Neutrophil (primary cell): ENCODE measurements at regions not wholly inside any gene's neighbourhood (a gene's known extent, or its start where the extent isn't known, plus 50 kb on each side); places are given as distances from the start of the nearest gene placed in this dataset.

ENCODE experiments used
- H3K27ac ChIP-seq: fragments of 200-600 bp; sonication (generic); 2 replicates; pipeline ENCODE4 v1.5.1; 2016; ENCODE audit warnings: mild to moderate bottlenecking, moderate library complexity
- H3K27me3 ChIP-seq: fragments of 200-600 bp; sonication (generic); 2 replicates; pipeline ENCODE4 v1.6.0; 2016; ENCODE audit warnings: mild to moderate bottlenecking
- H3K36me3 ChIP-seq: fragments of 200-600 bp; sonication (generic); 2 replicates; pipeline ENCODE4 v1.5.1; 2017
- H3K4me1 ChIP-seq, 2 experiments: fragments of 200-600 bp in 1 of 2; sonication (generic) in 1 of 2; 1 replicate in 1 of 2; 2 replicates in 1 of 2; pipeline versions ENCODE4 v1.5.1 to v1.6.1; 2013 to 2016; ENCODE audit warnings: low read depth in 1 of 2, low read length in 1 of 2, mild to moderate bottlenecking in 1 of 2, moderate library complexity in 1 of 2; ENCODE audit not compliant: control insufficient read depth in 1 of 2, insufficient read depth in 1 of 2
- H3K4me3 ChIP-seq, 2 experiments: fragments of 200-600 bp in 1 of 2; sonication (generic) in 1 of 2; 1 replicate in 1 of 2; 2 replicates in 1 of 2; pipeline ENCODE4 v1.5.1; 2013 to 2016; ENCODE audit warnings: low read depth in 1 of 2, low read length in 1 of 2, mild to moderate bottlenecking in 1 of 2, moderate library complexity in 1 of 2
- H3K9me3 ChIP-seq: fragments of 200-600 bp; sonication (generic); 2 replicates; pipeline ENCODE4 v1.5.1; 2016
- TF ChIP-seq, protein P1 (sequence below): fragments of 200-600 bp; sonication (generic); IDR thresholded peaks from 2 replicates; pipeline ENCODE4 v1.5.1; 2016; ENCODE audit warnings: antibody characterized with exemption

DNA sequence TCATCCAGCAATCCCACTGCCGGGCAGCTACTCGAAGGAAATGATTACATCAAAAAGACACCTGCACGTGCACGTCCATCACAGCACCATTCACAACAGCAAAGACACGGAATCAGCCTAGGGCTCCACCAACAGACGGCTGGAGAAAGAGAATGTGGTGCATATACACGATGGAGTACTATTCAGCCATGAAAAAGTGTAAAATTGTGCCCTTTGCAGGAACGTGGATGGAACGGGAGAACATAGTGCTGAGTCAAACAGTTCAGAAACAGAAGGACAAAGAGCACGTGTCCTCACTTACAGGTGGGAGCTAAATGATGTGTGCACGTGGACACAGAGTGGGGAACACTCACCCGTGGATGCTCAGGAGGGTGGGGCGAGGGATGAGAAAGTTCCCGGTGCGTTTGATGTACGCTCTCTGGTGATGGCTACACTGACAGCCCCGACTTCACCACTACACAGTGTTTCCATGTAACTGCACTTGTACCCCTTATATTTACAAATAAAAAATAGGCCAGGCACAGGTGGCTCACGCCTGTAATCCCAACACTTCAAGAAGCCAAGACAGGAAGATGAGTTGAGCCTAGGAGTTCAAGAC is 92.0 kb downstream of the PDGFA start:
- Histone ChIP-seq H3K4me3 (no peak overlapping the region), H3K27me3 (no peaks in the 10 kb centered on the region), H3K4me1 (no peaks in the 10 kb centered on the region), H3K27ac (no peak overlapping the region), H3K36me3 (no peaks in the 10 kb centered on the region), H3K9me3 (no peaks in the 10 kb centered on the region)
- TF ChIP-seq, protein P1, sequence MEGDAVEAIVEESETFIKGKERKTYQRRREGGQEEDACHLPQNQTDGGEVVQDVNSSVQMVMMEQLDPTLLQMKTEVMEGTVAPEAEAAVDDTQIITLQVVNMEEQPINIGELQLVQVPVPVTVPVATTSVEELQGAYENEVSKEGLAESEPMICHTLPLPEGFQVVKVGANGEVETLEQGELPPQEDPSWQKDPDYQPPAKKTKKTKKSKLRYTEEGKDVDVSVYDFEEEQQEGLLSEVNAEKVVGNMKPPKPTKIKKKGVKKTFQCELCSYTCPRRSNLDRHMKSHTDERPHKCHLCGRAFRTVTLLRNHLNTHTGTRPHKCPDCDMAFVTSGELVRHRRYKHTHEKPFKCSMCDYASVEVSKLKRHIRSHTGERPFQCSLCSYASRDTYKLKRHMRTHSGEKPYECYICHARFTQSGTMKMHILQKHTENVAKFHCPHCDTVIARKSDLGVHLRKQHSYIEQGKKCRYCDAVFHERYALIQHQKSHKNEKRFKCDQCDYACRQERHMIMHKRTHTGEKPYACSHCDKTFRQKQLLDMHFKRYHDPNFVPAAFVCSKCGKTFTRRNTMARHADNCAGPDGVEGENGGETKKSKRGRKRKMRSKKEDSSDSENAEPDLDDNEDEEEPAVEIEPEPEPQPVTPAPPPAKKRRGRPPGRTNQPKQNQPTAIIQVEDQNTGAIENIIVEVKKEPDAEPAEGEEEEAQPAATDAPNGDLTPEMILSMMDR = no peak

DNA sequence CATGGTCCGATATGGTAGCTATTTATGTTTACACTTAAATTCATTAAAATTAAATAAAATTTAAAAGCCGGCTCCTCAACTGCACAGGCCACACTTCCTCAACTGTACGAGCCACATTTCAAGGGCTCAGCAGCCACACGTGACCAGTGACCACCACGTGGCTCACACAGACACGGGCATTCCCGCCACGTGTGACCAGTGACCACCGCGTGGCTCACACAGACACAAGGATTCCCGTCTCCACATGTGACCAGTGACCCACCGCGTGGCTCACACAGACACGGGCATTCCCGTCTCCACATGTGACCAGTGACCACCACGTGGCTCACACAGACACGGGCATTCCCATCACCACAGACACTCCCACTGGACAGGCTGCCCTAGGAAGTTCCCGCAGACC is 91.3 kb downstream of the PDGFA start:
- Histone ChIP-seq H3K9me3 (no peaks in the 10 kb centered on the region), H3K27me3 (no peaks in the 10 kb centered on the region), H3K4me1 (no peaks in the 10 kb centered on the region), H3K4me3 (no peak overlapping the region), H3K36me3 (no peaks in the 10 kb centered on the region), H3K27ac (no peak overlapping the region)
- TF ChIP-seq, protein P1 = no peak

DNA sequence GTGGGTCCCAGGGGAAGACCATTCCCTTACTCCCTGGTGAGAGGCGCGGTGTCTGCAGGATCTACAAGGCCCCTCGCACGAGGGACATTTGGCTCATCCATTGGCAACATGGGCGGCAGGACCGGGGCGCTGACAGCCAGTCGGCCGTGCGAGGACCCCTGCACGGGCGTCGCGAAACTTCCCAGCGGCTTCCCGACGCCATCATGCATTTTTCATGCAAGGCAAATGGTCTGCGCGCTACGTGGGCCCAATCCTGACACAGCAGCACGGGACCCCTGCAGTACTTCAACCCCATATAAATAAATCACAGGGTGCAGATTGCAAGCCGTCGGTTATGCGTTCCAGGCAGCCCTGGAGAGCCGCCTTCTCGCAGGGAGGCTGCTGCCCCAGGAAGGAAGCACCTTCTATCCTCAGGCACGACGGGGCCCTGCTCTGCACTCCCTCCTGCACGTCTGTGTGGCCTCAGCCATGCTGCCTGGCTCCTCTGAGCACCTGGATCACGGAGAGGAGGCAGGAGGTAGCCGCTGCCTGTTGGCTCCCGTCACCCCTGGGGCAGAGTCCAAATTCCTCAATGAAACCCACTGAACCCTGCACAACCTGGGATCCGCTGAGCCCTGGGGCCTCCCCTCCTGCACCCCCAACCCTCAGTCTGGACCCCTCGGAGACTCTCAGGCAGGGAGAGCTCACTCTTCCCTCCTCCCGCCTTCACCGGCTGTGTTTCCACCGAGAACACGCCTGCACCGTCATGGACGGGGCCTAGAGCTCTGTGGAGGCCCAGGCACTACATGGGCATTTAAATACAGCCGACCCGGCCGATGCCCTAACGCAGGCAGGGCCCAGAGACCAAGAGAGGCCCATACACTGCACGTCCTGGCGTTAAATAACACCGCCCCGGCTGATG is 90.5 kb downstream of the PDGFA start:
- no peaks in the 10 kb centered on the region for H3K27me3 ChIP-seq
- no peak overlapping the region for H3K27ac ChIP-seq
- no peaks in the 10 kb centered on the region for H3K4me1 ChIP-seq
- TF ChIP-seq, protein P1 = no peak
- H3K4me3 ChIP-seq = no peak overlapping the region
- no peaks in the 10 kb centered on the region for H3K36me3 ChIP-seq
- H3K9me3 ChIP-seq = no peaks in the 10 kb centered on the region

DNA sequence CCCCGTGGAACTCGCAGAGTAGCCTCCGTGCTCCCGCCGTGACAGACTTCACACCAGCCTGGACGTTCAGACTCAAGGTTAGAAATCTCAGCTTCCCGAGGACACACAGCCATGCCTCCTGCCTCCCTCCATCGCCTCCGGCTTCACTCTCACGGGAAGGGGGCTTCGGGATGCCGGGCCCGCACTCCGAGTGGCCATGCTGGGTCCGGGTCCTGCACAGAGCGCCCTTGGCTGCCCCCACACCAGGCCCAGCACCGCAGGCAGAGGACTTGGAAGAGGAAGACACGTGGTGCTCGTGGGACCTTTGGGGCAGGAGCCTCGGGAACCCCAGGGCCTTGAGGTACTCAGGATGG is 89.8 kb downstream of the PDGFA start:
- H3K36me3 ChIP-seq = no peaks in the 10 kb centered on the region
- no peak overlapping the region for H3K4me3 ChIP-seq
- no peaks in the 10 kb centered on the region for H3K9me3 ChIP-seq
- TF ChIP-seq, protein P1 = no peak
- H3K4me1 ChIP-seq = no peaks in the 10 kb centered on the region
- peaks cover under 1% of the 10 kb centered on the region for H3K27me3 ChIP-seq
- H3K27ac ChIP-seq = no peak overlapping the region

DNA sequence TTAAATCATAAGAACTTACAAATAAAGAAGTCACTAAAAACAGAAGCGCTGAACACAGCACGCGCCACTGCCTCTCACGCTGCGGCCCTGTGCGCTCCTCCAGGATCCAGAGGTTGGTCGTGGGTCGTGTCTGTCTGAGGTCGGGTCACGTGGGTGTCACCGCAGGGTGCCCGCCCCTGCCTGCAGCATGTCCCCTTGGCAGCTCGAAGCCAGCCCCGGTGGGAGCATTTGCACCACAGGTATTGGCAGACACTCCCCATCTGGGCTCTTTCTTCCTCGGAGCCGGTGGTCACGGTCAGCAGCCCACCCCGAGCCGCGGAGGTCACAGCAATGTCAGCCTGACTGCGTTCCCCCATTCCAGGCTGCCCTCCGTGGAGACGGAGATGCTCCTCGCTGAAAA is 88.6 kb downstream of the PDGFA start:
- Histone ChIP-seq H3K36me3 (no peaks in the 10 kb centered on the region), H3K9me3 (no peaks in the 10 kb centered on the region), H3K4me3 (no peak overlapping the region), H3K27me3 (peaks cover 10% of the 10 kb centered on the region), H3K27ac (no peak overlapping the region), H3K4me1 (no peaks in the 10 kb centered on the region)
- TF ChIP-seq, protein P1 = no peak
